ENCODE measurements at regions not wholly inside any gene's neighbourhood (a gene's known extent, or its start where the extent isn't known, plus 50 kb on each side); places are given as distances from the start of the nearest gene placed in this dataset.

GRCh38 chr14:49428076-49428475 lies 158.1 kb downstream of the RPS29 start:
- Histone ChIP-seq H3K9me2 (replicated peaks; ENCODE audit: control insufficient read depth, low read length) (no peaks in the 10 kb centered on the region), H3F3A (ENCODE audit: control insufficient read depth, insufficient read depth) (no peaks in the 10 kb centered on the region), H3K27ac (ENCODE audit: low read depth, low read length) (no peak overlapping the region), H3K9me3 (ENCODE audit: control insufficient read depth, insufficient read depth, low read length) (no peaks in the 10 kb centered on the region), H3K4me3 (ENCODE audit: low read length) (no peak overlapping the region), H3K4me2 (ENCODE audit: low read length) (no peak overlapping the region), H4K20me1 (ENCODE audit: control insufficient read depth, insufficient read depth, low read depth, low read length) (no peaks in the 10 kb centered on the region), H3K36me3 (ENCODE audit: control insufficient read depth, low read length) (no peaks in the 10 kb centered on the region), H3K4me1 (ENCODE audit: control insufficient read depth, low read length) (no peaks in the 10 kb centered on the region), H3K79me2 (ENCODE audit: control insufficient read depth, low read length) (no peaks in the 10 kb centered on the region), H3K27me3 (ENCODE audit: control insufficient read depth, low read length) (peaks cover 4% of the 10 kb centered on the region; the same call in 1 of the 2 replicates)
- TF ChIP-seq CTCF (IDR thresholded peaks at IDR 0.05; ENCODE audit: low read depth, low read length, poor library complexity, severe bottlenecking), result no peak
- TF ChIP-seq EZH2phosphoT487 (IDR thresholded peaks at IDR 0.05; ENCODE audit: borderline replicate concordance, low read length), result no peak

GRCh38 chr14:49427117-49427516 lies 159.1 kb downstream of the RPS29 start:
- H3K4me1 ChIP-seq (ENCODE audit: control insufficient read depth, low read length), result no peaks in the 10 kb centered on the region
- H3K36me3 ChIP-seq (ENCODE audit: control insufficient read depth, low read length), result no peaks in the 10 kb centered on the region
- no peaks in the 10 kb centered on the region for H4K20me1 ChIP-seq (ENCODE audit: control insufficient read depth, insufficient read depth, low read depth, low read length)
- no peaks in the 10 kb centered on the region for H3K79me2 ChIP-seq (ENCODE audit: control insufficient read depth, low read length)
- TF ChIP-seq CTCF (IDR thresholded peaks at IDR 0.05; ENCODE audit: low read depth, low read length, poor library complexity, severe bottlenecking), result no peak
- TF ChIP-seq EZH2phosphoT487 (IDR thresholded peaks at IDR 0.05; ENCODE audit: borderline replicate concordance, low read length), result no peak
- H3K9me3 ChIP-seq (ENCODE audit: control insufficient read depth, insufficient read depth, low read length), result no peaks in the 10 kb centered on the region
- no peak overlapping the region for H3K4me2 ChIP-seq (ENCODE audit: low read length)
- H3K27ac ChIP-seq (ENCODE audit: low read depth, low read length), result no peak overlapping the region
- no peaks in the 10 kb centered on the region for H3F3A ChIP-seq (ENCODE audit: control insufficient read depth, insufficient read depth)
- no peaks in the 10 kb centered on the region for H3K9me2 ChIP-seq (replicated peaks; ENCODE audit: control insufficient read depth, low read length)
- no peak overlapping the region for H3K4me3 ChIP-seq (ENCODE audit: low read length)
- peaks cover 4% of the 10 kb centered on the region; the same call in 1 of the 2 replicates for H3K27me3 ChIP-seq (ENCODE audit: control insufficient read depth, low read length)

- H3F3A ChIP-seq (ENCODE audit: control insufficient read depth, insufficient read depth), result no peaks in the 10 kb centered on the region
- no peak overlapping the region for H3K4me2 ChIP-seq (ENCODE audit: low read length)
- H3K4me3 ChIP-seq (ENCODE audit: low read length), result no peak overlapping the region
- H4K20me1 ChIP-seq (ENCODE audit: control insufficient read depth, insufficient read depth, low read depth, low read length), result no peaks in the 10 kb centered on the region
- no peak overlapping the region for H3K27ac ChIP-seq (ENCODE audit: low read depth, low read length)
- H3K9me3 ChIP-seq (ENCODE audit: control insufficient read depth, insufficient read depth, low read length), result no peaks in the 10 kb centered on the region
- no peaks in the 10 kb centered on the region for H3K9me2 ChIP-seq (replicated peaks; ENCODE audit: control insufficient read depth, low read length)
- no peaks in the 10 kb centered on the region for H3K79me2 ChIP-seq (ENCODE audit: control insufficient read depth, low read length)
- no peaks in the 10 kb centered on the region for H3K36me3 ChIP-seq (ENCODE audit: control insufficient read depth, low read length)
- H3K27me3 ChIP-seq (ENCODE audit: control insufficient read depth, low read length), result peaks cover 6% of the 10 kb centered on the region; the same call in 1 of the 2 replicates
- no peaks in the 10 kb centered on the region for H3K4me1 ChIP-seq (ENCODE audit: control insufficient read depth, low read length)
- TF ChIP-seq EZH2phosphoT487 (IDR thresholded peaks at IDR 0.05; ENCODE audit: borderline replicate concordance, low read length) (no peak), CTCF (IDR thresholded peaks at IDR 0.05; ENCODE audit: low read depth, low read length, poor library complexity, severe bottlenecking) (no peak)
Observed at GRCh38 chr14:49425921-49426320, 160.3 kb downstream of the RPS29 start.
